OCI-LY7 (cell line): ENCODE measurements at regions not wholly inside any gene's neighbourhood (a gene's known extent, or its start where the extent isn't known, plus 50 kb on each side); places are given as distances from the start of the nearest gene placed in this dataset.
"Not testable (repeated sequence)": the region's sequence is repeated elsewhere in the genome, so short reads cannot be mapped to it uniquely, and the experiment has no call there.

Experiments used
- BruUV-seq: library from RNA; stranded (reverse); fragments of 400-500 nt; replicated peaks from 2 replicates; lab custom pipeline; 2021; lab: Mats Ljungman, UMichigan
- CTCF ChIA-PET: fragments of 300-600 bp; sonication (Branson Sonifier 250); formaldehyde crosslinking; loops from one replicate; lab custom pipeline; 2022; ENCODE audit warnings: antibody characterized with exemption; ENCODE audit not compliant: unreplicated experiment; lab: Charles Lee
- POLR2A ChIA-PET: fragments of 300-600 bp; sonication (Branson Sonifier 250); formaldehyde crosslinking; loops from one replicate; lab custom pipeline; 2022; ENCODE audit warnings: antibody characterized with exemption; lab: Charles Lee
- DNase-seq: peaks from one replicate; pipeline ENCODE4 v3.0.0-alpha.2; 2015; ENCODE audit warnings: low spot score
- H2AFZ ChIP-seq: fragments of 200-600 bp; sonication (generic), shearing (Covaris generic); 2 replicates; pipeline ENCODE4 v1.6.1; 2014; ENCODE audit warnings: mild to moderate bottlenecking, antibody characterized with exemption, low read length, moderate library complexity
- H3K27ac ChIP-seq: fragments of 200-600 bp; sonication (generic); 2 replicates; pipeline ENCODE4 v1.5.1; 2014; ENCODE audit warnings: mixed run types, low read depth, mild to moderate bottlenecking, moderate library complexity, low read length, inconsistent platforms; ENCODE audit not compliant: poor library complexity, severe bottlenecking
- H3K36me3 ChIP-seq: fragments of 200-600 bp; sonication (generic); 2 replicates; pipeline ENCODE4 v1.6.1; 2014; ENCODE audit warnings: mild to moderate bottlenecking, antibody characterized with exemption, low read length, moderate library complexity, mixed read lengths; ENCODE audit not compliant: insufficient read depth
- H3K4me1 ChIP-seq: fragments of 200-600 bp; sonication (generic); 2 replicates; pipeline ENCODE4 v1.5.1; 2014; ENCODE audit warnings: mild to moderate bottlenecking, low read length; ENCODE audit not compliant: insufficient read depth, poor library complexity, severe bottlenecking
- H3K4me2 ChIP-seq: fragments of 200-600 bp; sonication (generic); 2 replicates; pipeline ENCODE4 v1.6.1; 2014; ENCODE audit warnings: mild to moderate bottlenecking, low read length
- H3K4me3 ChIP-seq: fragments of 200-600 bp; sonication (generic); 2 replicates; pipeline ENCODE4 v1.5.1; 2014; ENCODE audit warnings: mild to moderate bottlenecking, low read depth, low read length; ENCODE audit not compliant: poor library complexity, severe bottlenecking
- H3K79me2 ChIP-seq: fragments of 200-600 bp; sonication (generic); 2 replicates; pipeline ENCODE4 v1.6.1; 2016; ENCODE audit warnings: low read depth, mild to moderate bottlenecking, low read length, moderate library complexity, mixed read lengths; ENCODE audit not compliant: insufficient read depth
- H3K9me2 ChIP-seq: fragments of 200-600 bp; sonication (generic); 2 replicates; pipeline ENCODE4 v1.6.1; 2016; ENCODE audit warnings: mild to moderate bottlenecking, low read length, mixed read lengths; ENCODE audit not compliant: insufficient read depth
- H3K9me3 ChIP-seq: fragments of 200-600 bp; sonication (generic); 2 replicates; pipeline ENCODE4 v1.6.1; 2014; ENCODE audit warnings: mild to moderate bottlenecking, mixed run types, low read length, mixed read lengths
- H4K20me1 ChIP-seq: fragments of 200-600 bp; sonication (generic); 2 replicates; pipeline ENCODE4 v1.6.1; 2014; ENCODE audit warnings: mild to moderate bottlenecking, antibody characterized with exemption, low read length, moderate library complexity, mixed read lengths; ENCODE audit not compliant: insufficient read depth
- CTCF ChIP-seq: fragments of 200-600 bp; sonication (generic); conservative IDR thresholded peaks from 2 replicates; pipeline ENCODE4 v1.5.1; 2014; ENCODE audit warnings: mild to moderate bottlenecking, antibody characterized with exemption, low read length, moderate library complexity, mixed read lengths
- EZH2phosphoT487 ChIP-seq: fragments of 200-600 bp; sonication (generic); IDR thresholded peaks from 2 replicates; pipeline ENCODE4 v1.6.1; 2018; ENCODE audit warnings: low read depth, borderline replicate concordance, mild to moderate bottlenecking, mixed run types, antibody characterized with exemption, low read length, moderate library complexity, mixed read lengths
- intact Hi-C: fragments of 100-400 bp; cut with micrococcal nuclease; formaldehyde crosslinking; loops from one replicate; pipeline ENCODE4 v1.10.0; 2022; ENCODE audit not compliant: unreplicated experiment

GRCh38 chr15:53189860-53190259, 399.7 kb upstream of the ONECUT1 start:
- Histone ChIP-seq H3K4me1 (no peaks in the 10 kb centered on the region), H3K36me3 (no peaks in the 10 kb centered on the region), H3K4me3 (no peak overlapping the region), H3K27ac (no peak overlapping the region), H3K9me2 (no peaks in the 10 kb centered on the region), H3K4me2 (no peak overlapping the region), H3K79me2 (no peaks in the 10 kb centered on the region), H2AFZ (no peak overlapping the region), H4K20me1 (no peaks in the 10 kb centered on the region), H3K9me3 (no peaks in the 10 kb centered on the region)
- no TSS peak for BruUV-seq
- TF ChIP-seq CTCF: no peak
- no peak for TF ChIP-seq EZH2phosphoT487
- ChIA-PET POLR2A (no interaction called here), CTCF (no interaction called here)
- intact Hi-C loops: no loop called here
- DNase-seq: no peak

- H3K36me3 ChIP-seq, H3K4me2 ChIP-seq, H3K9me3 ChIP-seq, H3K4me1 ChIP-seq, H4K20me1 ChIP-seq, H2AFZ ChIP-seq, H3K79me2 ChIP-seq, CTCF ChIA-PET, DNase-seq, BruUV-seq, H3K27ac ChIP-seq, H3K9me2 ChIP-seq, POLR2A ChIA-PET, intact Hi-C loops, H3K4me3 ChIP-seq: not testable (repeated sequence)
These were observed 393.3 kb upstream of the ONECUT1 start for GRCh38 chr15:53183449-53183848.

- CTCF ChIA-PET: no interaction called here
- no peaks in the 10 kb centered on the region for H3K36me3 ChIP-seq
- intact Hi-C loops: no loop called here
These were observed 381.4 kb upstream of the ONECUT1 start for GRCh38 chr15:53171571-53171970.

More at GRCh38 chr15:53171571-53171970, 381.4 kb upstream of the ONECUT1 start:
- H3K27ac ChIP-seq: no peak overlapping the region
- BruUV-seq: no TSS peak
- H3K79me2 ChIP-seq: no peaks in the 10 kb centered on the region
- no peak overlapping the region for H3K4me2 ChIP-seq
- TF ChIP-seq CTCF: no peak
- no peak for TF ChIP-seq EZH2phosphoT487
- DNase-seq: no peak
- H3K9me3 ChIP-seq: no peaks in the 10 kb centered on the region
- H3K4me1 ChIP-seq: no peaks in the 10 kb centered on the region
- H3K4me3 ChIP-seq: no peak overlapping the region
- POLR2A ChIA-PET: no interaction called here
- H2AFZ ChIP-seq: no peak overlapping the region
- H4K20me1 ChIP-seq: no peaks in the 10 kb centered on the region
- H3K9me2 ChIP-seq: no peaks in the 10 kb centered on the region
